HepG2 (cell line): ENCODE measurements at regions not wholly inside any gene's neighbourhood (a gene's known extent, or its start where the extent isn't known, plus 50 kb on each side); places are given as distances from the start of the nearest gene placed in this dataset.
A peak's percentile ranks its signal among the peaks of the same experiment; 100 is the strongest.

Experiments used
- ATAC-seq: fragments of 200-7000 bp; cut with Tn5 transposase; 3 replicates; pipeline ENCODE4 v1.9.1; 2020; ENCODE audit warnings: mild to moderate bottlenecking, moderate library complexity
- BruUV-seq: library from RNA; stranded (reverse); fragments of 400-500 nt; replicated peaks from 2 replicates; lab custom pipeline; 2021; lab: Mats Ljungman, UMichigan
- CTCF ChIA-PET: fragments of 300-600 bp; formaldehyde crosslinking; extraction: SDS; loops from one replicate; lab custom pipeline; 2021; ENCODE audit warnings: low total read pairs, inconsistent platforms, low intra/inter-chr PET ratio; lab: Yijun Ruan, JAX
- POLR2A ChIA-PET: fragments of 350-600 bp; sonication (Branson Sonifier 250); formaldehyde crosslinking; loops from one replicate; lab custom pipeline; 2020; ENCODE audit warnings: antibody characterized with exemption, inconsistent platforms; lab: Yijun Ruan, JAX
- DNase-seq: peaks from one replicate; pipeline ENCODE4 v3.0.0-alpha.2; 2015; ENCODE audit warnings: low spot score
- FAIRE-seq: peaks from 3 replicates; lab custom pipeline; 2011; peaks lifted over from hg19 to GRCh38; lab: Jason Lieb, UNC
- H2AFZ ChIP-seq: one replicate; pipeline ENCODE4 v1.6.1; 2011; ENCODE audit warnings: low read length, inconsistent platforms
- H3K27ac ChIP-seq: fragments of 300-600 bp; 3 replicates; pipeline ENCODE4 v1.8.0; 2011; ENCODE audit warnings: mixed run types, mild to moderate bottlenecking, mixed read lengths, low read length, inconsistent platforms; ENCODE audit not compliant: insufficient read depth; ENCODE audit errors: extremely low read length
- H3K27me3 ChIP-seq, 2 experiments: fragments of 200-600 bp in 1 of 2; 2 replicates in 1 of 2; 3 replicates in 1 of 2; pipeline versions ENCODE4 v1.6.0 to v1.8.0; 2011; ENCODE audit warnings: low read length in 2 of 2, mild to moderate bottlenecking in 2 of 2, moderate library complexity in 2 of 2, inconsistent platforms in 1 of 2; ENCODE audit not compliant: insufficient read depth in 2 of 2, control insufficient read depth in 1 of 2
- H3K36me3 ChIP-seq, 2 experiments: fragments of 200-600 bp in 1 of 2; replicated peaks in 1 of 2; 2 replicates in 1 of 2; 3 replicates in 1 of 2; pipeline versions ENCODE4 v1.5.1 to v1.8.0; 2011; ENCODE audit warnings: low read length in 2 of 2, inconsistent platforms in 1 of 2; ENCODE audit not compliant: insufficient read depth in 2 of 2, control insufficient read depth in 1 of 2
- H3K4me1 ChIP-seq: 2 replicates; pipeline ENCODE4 v1.5.1; 2012; ENCODE audit warnings: low read length, inconsistent platforms; ENCODE audit not compliant: insufficient read depth
- H3K4me2 ChIP-seq: 2 replicates; pipeline ENCODE4 v1.6.0; 2011; ENCODE audit warnings: low read depth, low read length, inconsistent platforms
- H3K4me3 ChIP-seq, 3 experiments: fragments of 200-600 bp in 1 of 3; sonication (generic), shearing (Covaris generic) in 1 of 3; replicated peaks in 1 of 3; 2 replicates each; pipeline ENCODE4 v1.5.1; 2011 to 2016; ENCODE audit warnings: low read length in 3 of 3, inconsistent platforms in 2 of 3, low read depth in 2 of 3, mild to moderate bottlenecking in 2 of 3, control low read depth in 1 of 3, mixed read lengths in 1 of 3; ENCODE audit not compliant: insufficient read depth in 1 of 3
- H3K79me2 ChIP-seq: one replicate; pipeline ENCODE4 v1.6.1; 2011; ENCODE audit warnings: low read length, inconsistent platforms; ENCODE audit not compliant: insufficient read depth
- H3K9ac ChIP-seq: 2 replicates; pipeline ENCODE4 v1.6.0; 2011; ENCODE audit warnings: mild to moderate bottlenecking, low read depth, low read length, inconsistent platforms; ENCODE audit not compliant: insufficient read depth
- H3K9me3 ChIP-seq: 2 replicates; pipeline ENCODE4 v1.5.1; 2012; ENCODE audit warnings: mild to moderate bottlenecking, low read length
- H4K20me1 ChIP-seq: 2 replicates; pipeline ENCODE4 v1.6.0; 2011; ENCODE audit warnings: inconsistent platforms, mild to moderate bottlenecking, low read length, moderate library complexity; ENCODE audit not compliant: insufficient read depth
- MAFF ChIP-seq: IDR thresholded peaks from 2 replicates; pipeline ENCODE4 v1.6.1; 2011; ENCODE audit warnings: low read depth, low read length, improper control_type of control experiment
- MAFK ChIP-seq, 2 experiments: IDR thresholded peaks in 1 of 2; conservative IDR thresholded peaks in 1 of 2; 2 replicates each; pipeline ENCODE4 v1.6.1; 2011; ENCODE audit warnings: improper control_type of control experiment in 2 of 2, low read length in 2 of 2
- ZFYVE20 ChIP-seq: sonication (generic); formaldehyde crosslinking; IDR thresholded peaks from 2 replicates; pipeline ENCODE4 v1.8.0; 2023; ENCODE audit warnings: low read depth, mild to moderate bottlenecking, moderate library complexity, missing genetic modification reagents, borderline replicate concordance
- ZNF572 ChIP-seq: sonication (generic); formaldehyde crosslinking; IDR thresholded peaks from 2 replicates; pipeline ENCODE4 v1.5.1; 2020; ENCODE audit warnings: mild to moderate bottlenecking, missing genetic modification reagents
- ZNF589 ChIP-seq: sonication (generic); formaldehyde crosslinking; conservative IDR thresholded peaks from 2 replicates; pipeline ENCODE4 v1.8.0; 2022; ENCODE audit warnings: mild to moderate bottlenecking, moderate library complexity, missing genetic modification reagents
- WGBS: methylation state at CpG from one replicate; pipeline ENCODE4 v1.1.6; 2017; ENCODE audit warnings: low lambda C conversion rate; 5-methylcytosine and 5-hydroxymethylcytosine counted together
- in situ Hi-C: cut with HindIII; loops from 2 replicates; pipeline ENCODE4 v1.10.0; 2017; ENCODE audit warnings: low pct_unique_long_range_greater_than_20kb; ENCODE audit not compliant: extremely low pct_ligation_motif_present
- intact Hi-C: fragments of 100-400 bp; cut with micrococcal nuclease; formaldehyde crosslinking; loops from one replicate; pipeline ENCODE4 v1.10.0; 2022; ENCODE audit not compliant: unreplicated experiment
- TF ChIP-seq, protein P1 (sequence below): sonication (generic); formaldehyde crosslinking; IDR thresholded peaks from 2 replicates; pipeline ENCODE4 v1.4.0; 2020; ENCODE audit warnings: missing genetic modification reagents, mild to moderate bottlenecking, borderline replicate concordance
- TF ChIP-seq, protein P2 (sequence below): sonication (generic); formaldehyde crosslinking; IDR thresholded peaks from 2 replicates; pipeline ENCODE4 v1.4.0; 2020; ENCODE audit warnings: missing genetic modification reagents

DNA sequence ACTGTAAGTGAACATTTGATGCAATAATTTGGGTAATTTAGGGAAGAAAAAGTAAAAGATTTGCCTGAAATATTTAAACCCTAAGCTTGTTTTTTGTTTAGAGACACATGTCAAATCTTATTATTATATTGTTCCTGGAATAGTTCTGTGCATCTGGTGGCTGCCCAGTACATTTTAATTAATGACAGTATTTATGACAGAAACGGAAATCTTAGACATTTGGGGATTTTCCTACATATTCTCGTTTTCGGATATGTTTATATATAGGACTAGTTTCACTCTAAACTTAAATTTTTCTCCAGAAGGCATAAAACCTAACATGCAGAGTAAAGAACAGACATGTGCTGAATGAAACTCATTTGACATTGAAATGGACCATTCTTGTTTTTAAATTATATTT lies 125.6 kb upstream of the PAQR3 start:
- ChIA-PET POLR2A (no interaction called here), CTCF (no interaction called here)
- H2AFZ ChIP-seq = no peak overlapping the region
- no peaks in the 10 kb centered on the region for H4K20me1 ChIP-seq
- no peaks in the 10 kb centered on the region for H3K36me3 ChIP-seq
- FAIRE-seq = no peak
- H3K79me2 ChIP-seq = no peaks in the 10 kb centered on the region
- H3K27ac ChIP-seq = no peak overlapping the region
- H3K4me1 ChIP-seq = no peaks in the 10 kb centered on the region
- no peak for ATAC-seq
- no peak for TF ChIP-seq ZNF572 (CRISPR knock-in tag)
- no peak overlapping the region for H3K4me3 ChIP-seq
- WGBS = 2% methylated on average over 3 of the region's 3 CpGs
- no peak for DNase-seq
- H3K27me3 ChIP-seq = no peaks in the 10 kb centered on the region
- in situ Hi-C loops (no loop called here), intact Hi-C loops (no loop called here)
- H3K4me2 ChIP-seq = no peak overlapping the region
- no TSS peak for BruUV-seq
- no peaks in the 10 kb centered on the region for H3K9me3 ChIP-seq
- H3K9ac ChIP-seq = no peak overlapping the region

GRCh38 chr4:79059631-79060399 lies 120.6 kb upstream of the PAQR3 start:
- Histone ChIP-seq H3K79me2 (no peaks in the 10 kb centered on the region), H3K9me3 (no peaks in the 10 kb centered on the region), H3K36me3 (no peaks in the 10 kb centered on the region), H3K4me3 (no peak overlapping the region), H4K20me1 (no peaks in the 10 kb centered on the region), H3K9ac (no peak overlapping the region), H3K4me2 (no peak overlapping the region), H3K4me1 (no peaks in the 10 kb centered on the region), H2AFZ (no peak overlapping the region)
- ChIA-PET POLR2A (no interaction called here), CTCF (no interaction called here)
- FAIRE-seq (no peak), DNase-seq (no peak)
- in situ Hi-C loops = no loop called here
- no TSS peak for BruUV-seq
- TF ChIP-seq, protein P1, sequence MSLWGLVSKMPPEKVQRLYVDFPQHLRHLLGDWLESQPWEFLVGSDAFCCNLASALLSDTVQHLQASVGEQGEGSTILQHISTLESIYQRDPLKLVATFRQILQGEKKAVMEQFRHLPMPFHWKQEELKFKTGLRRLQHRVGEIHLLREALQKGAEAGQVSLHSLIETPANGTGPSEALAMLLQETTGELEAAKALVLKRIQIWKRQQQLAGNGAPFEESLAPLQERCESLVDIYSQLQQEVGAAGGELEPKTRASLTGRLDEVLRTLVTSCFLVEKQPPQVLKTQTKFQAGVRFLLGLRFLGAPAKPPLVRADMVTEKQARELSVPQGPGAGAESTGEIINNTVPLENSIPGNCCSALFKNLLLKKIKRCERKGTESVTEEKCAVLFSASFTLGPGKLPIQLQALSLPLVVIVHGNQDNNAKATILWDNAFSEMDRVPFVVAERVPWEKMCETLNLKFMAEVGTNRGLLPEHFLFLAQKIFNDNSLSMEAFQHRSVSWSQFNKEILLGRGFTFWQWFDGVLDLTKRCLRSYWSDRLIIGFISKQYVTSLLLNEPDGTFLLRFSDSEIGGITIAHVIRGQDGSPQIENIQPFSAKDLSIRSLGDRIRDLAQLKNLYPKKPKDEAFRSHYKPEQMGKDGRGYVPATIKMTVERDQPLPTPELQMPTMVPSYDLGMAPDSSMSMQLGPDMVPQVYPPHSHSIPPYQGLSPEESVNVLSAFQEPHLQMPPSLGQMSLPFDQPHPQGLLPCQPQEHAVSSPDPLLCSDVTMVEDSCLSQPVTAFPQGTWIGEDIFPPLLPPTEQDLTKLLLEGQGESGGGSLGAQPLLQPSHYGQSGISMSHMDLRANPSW (CRISPR knock-in tag) = no peak
- no peak for TF ChIP-seq ZNF589 (CRISPR knock-in tag)
- peak; percentile 40; the same call in 1 of the 2 replicates for TF ChIP-seq MAFF
- TF ChIP-seq, protein P2, sequence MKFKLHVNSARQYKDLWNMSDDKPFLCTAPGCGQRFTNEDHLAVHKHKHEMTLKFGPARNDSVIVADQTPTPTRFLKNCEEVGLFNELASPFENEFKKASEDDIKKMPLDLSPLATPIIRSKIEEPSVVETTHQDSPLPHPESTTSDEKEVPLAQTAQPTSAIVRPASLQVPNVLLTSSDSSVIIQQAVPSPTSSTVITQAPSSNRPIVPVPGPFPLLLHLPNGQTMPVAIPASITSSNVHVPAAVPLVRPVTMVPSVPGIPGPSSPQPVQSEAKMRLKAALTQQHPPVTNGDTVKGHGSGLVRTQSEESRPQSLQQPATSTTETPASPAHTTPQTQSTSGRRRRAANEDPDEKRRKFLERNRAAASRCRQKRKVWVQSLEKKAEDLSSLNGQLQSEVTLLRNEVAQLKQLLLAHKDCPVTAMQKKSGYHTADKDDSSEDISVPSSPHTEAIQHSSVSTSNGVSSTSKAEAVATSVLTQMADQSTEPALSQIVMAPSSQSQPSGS (CRISPR knock-in tag) = no peak
- peak; percentile 52 to 70; a peak in 3 of 4 replicates for TF ChIP-seq MAFK (conservative IDR thresholded peaks at IDR 0.05 in 1 of 2, IDR thresholded peaks at IDR 0.05 in 1 of 2; ENCODE audit: low read length in 2 of 2)
- TF ChIP-seq ZFYVE20 (CRISPR knock-in tag) = no peak
- TF ChIP-seq, all 625 proteins: peak for 2
- ATAC-seq = no peak
- 26% methylated on average over 4 of the region's 4 CpGs for WGBS
- Histone ChIP-seq H3K27me3 (no peaks in the 10 kb centered on the region), H3K27ac (no peak overlapping the region)
- intact Hi-C loops = no loop called here
